Stimulated activated CD4-positive, alpha-beta T cell treated with anti-CD3 and anti-CD28 coated beads, Interleukin-15, amount 100 ng/mL, for 1 hour (primary cell): ENCODE measurements at regions not wholly inside any gene's neighbourhood (a gene's known extent, or its start where the extent isn't known, plus 50 kb on each side); places are given as distances from the start of the nearest gene placed in this dataset.
"Not testable (repeated sequence)": the region's sequence is repeated elsewhere in the genome, so short reads cannot be mapped to it uniquely, and the experiment has no call there.

Source experiments
- DNase-seq, 2 donors: peaks; one replicate each; pipeline ENCODE4 v3.0.0-alpha.2; 2020; ENCODE audit warnings: low read depth in 1 of 2, low spot score in 1 of 2

DNA sequence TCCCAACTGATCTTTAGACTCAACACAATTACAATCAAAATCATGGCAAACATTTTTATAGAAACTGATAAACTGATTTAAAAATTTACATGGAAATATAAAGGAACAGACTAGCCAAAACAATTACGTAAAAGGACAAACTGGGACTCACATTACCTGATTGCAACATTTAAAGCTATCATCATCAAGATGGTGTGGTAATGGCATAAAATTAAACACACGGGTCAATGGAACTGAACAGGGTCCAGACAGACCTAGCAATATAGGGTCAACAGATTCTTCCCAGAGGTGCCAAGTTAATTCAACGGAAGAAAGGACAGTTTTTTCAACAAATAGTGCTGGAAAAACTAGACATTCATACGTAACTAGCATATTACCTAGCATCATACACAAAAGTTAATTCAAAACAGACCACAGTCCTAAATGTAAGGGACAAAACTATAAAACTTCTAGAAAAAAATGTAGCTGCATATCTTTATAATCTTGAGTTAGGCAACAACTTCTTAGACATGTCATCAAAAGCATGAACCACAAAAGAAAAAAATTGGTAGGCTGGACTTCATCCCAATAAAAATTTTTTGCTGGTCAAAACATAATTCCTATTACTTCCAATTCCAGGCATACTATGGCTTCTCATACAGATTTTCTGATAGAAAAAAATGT lies 147.4 kb upstream of the BEND6 start:
- no peak for DNase-seq

- no peak for DNase-seq
Measured at GRCh38 chr6:56806368-56806767, 148.5 kb upstream of the BEND6 start.

GRCh38 chr6:56804996-56805395 lies 149.9 kb upstream of the BEND6 start:
- DNase-seq = no peak

- DNase-seq = no peak
Measured at GRCh38 chr6:56803594-56803993, 151.3 kb upstream of the BEND6 start.

DNA sequence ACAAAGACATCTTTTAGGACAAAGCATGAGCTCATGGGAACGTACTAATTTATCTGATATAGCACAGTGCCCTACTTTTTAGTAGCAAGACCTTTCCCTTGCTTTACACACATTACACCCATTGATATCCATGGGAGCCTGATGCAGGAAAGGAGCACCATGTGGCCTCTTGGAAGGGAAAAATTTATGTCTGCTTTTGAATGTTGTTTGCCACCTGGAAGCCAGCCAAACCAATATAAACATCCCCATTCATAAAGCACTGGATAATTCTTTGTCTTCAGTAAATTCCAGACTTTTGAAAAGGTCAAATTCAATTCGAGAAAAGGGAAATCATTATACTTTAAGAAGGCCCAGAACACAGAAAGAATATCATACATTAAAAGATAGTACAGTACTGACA lies 152.3 kb upstream of the BEND6 start:
- no peak for DNase-seq

DNA sequence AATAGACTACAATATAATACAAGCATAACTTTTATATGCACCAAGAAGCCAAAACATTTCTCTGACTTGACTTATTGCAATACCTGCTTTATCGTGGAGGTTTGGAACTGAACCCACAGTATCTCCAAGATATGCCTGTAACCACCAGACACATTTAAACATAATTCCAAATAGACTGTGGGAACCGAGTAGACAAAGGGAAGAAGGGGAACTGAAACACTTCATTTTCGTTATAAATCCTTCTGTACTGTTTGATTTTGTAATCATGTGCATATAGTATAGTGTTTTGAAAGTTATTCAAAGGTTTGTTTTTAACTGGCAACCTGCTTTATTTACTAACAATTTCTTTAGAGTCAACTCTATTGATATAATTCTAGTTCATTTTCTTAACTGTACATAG lies 154.9 kb upstream of the BEND6 start:
- DNase-seq = no peak

- no peak for DNase-seq
Measured at GRCh38 chr6:56798163-56798562, 155.5 kb upstream of the DST start.

- DNase-seq = no peak
Measured at GRCh38 chr6:56796196-56796532, 153.5 kb upstream of the DST start.

- no peak for DNase-seq
Measured at GRCh38 chr6:56795466-56796195, 152.9 kb upstream of the DST start.

DNA sequence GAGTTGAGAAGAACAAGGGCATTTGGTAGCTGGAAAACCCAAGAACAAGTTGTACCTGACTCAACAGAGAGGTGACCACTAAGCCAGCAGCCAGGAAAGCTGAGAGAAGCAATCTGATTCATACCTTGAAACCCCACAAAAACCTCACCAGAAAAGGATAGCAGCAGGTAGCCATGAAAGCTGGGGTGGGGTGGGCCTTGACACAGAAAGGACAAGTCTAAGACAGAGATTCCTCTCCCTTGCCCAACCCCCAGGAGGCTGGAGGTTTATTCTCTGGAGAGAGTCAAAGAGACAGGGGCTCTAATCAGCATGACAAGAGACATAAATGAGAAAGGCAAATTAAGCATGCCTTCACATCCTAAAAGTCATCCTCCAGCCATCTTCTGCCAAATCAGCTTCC lies 151.7 kb upstream of the DST start:
- no peak for DNase-seq

DNA sequence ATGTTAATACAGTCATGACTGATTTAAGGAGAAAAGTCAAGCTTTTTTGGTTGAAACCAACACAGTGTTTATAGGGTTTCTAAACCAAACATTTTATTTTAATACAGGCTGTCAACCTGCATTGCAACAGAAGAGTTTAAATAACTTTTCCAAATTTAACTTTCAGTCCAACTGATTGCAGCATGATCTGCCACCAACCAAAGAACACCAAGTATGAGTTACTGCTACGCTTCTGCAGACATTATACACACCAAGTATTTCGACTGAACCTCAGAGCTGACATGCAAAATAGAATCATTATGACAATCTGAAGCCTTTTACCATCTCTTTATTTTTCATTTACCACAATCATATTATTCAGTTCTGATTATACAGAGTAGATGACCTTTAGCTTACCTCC lies 151.2 kb upstream of the DST start:
- no peak for DNase-seq

GRCh38 chr6:56790414-56790813 lies 147.7 kb upstream of the DST start:
- DNase-seq = no peak

DNA sequence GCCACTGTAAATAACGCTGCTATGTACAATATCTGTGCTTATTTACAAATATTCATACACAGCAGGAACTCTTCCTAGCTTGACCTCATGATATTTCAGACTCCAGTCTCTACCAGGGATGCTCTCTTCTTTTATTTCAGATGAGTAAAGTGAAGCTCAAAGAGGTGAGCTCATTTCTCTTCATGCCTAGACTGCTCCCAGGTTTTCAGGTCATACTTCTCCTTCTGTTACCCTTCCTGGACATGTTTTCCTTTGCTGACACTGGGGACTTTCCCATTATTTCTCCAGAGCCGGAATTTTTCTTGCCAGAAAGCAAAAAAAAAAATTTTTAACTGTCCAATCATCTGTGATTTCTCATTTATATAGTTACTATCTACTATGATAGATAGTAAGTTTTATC lies 147.2 kb upstream of the DST start:
- DNase-seq = no peak

- no peak for DNase-seq
Measured at GRCh38 chr6:56789342-56789741, 146.7 kb upstream of the DST start.

DNA sequence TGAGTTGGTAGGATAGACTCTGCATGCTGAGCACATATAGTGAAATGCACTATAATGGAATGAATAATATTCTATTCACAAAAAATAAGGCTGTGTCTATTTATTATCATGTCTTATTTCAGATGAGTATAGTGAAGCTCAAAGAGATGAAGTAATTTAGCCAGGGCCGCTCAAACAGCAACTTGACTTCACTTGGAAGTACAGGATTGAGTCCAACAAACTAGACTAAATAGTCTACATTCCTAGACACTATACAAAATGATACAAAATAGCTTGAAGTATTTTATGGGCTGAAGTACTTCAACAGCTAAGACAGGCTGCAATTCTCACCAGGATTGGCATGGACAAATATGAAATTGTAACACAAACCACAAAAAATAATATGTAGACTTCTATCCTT lies 144.5 kb upstream of the DST start:
- DNase-seq = no peak

GRCh38 chr6:56786256-56786655 lies 143.6 kb upstream of the DST start:
- DNase-seq = no peak

DNA sequence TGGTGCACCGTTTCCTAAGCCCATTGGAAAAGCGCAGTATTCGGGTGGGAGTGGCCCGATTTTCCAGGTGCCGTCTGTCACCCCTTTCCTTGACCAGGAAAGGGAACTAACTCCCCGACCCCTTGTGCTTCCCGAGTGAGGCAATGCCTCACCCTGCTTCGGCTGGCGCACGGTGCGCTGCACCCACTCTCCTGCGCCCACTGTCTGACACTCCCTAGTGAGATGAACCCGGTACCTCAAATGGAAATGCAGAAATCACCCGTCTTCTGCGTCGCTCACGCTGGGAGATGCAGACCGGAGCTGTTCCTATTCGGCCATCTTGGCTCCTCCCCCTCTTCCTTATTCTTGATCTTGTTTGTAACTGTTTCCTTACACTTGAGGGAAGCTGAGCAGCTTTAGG lies 142.8 kb upstream of the DST start:
- not testable (repeated sequence) for DNase-seq

- not testable (repeated sequence) for DNase-seq
Measured at GRCh38 chr6:56780109-56780508, 137.4 kb upstream of the DST start.

GRCh38 chr6:56778503-56778902 lies 135.8 kb upstream of the DST start:
- not testable (repeated sequence) for DNase-seq

DNA sequence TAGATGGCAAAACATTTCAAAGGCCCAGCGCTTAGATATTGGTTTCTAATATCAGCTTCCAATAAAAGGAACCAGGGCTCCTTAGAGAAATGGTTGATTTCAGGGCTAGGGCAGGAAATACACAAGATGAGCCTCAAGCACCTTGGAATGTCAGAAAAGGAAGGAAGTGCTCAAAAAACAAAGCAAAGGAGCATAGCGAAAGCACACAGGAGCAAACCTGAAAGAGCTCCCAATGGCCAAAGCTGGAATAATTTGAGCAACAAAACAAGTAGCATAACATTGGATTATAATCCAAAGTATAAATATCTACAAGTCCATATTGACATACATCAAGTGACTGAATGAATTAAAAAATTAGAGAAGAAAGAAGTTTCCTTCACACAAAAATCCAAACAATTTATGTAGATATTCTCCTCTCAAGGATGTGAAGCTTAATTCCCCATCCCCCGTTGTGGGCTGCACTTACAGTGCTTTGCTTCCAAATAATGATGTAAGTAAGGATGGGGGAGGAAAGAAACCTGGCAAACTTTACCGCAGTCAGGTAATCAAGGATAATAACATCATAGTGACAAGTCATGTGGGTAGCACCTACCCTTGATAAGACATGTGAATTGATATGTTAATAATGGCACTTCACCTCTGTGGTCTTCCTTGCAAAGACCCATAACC lies 132.9 kb upstream of the DST start:
- no peak for DNase-seq

GRCh38 chr6:56772737-56773184 lies 130.1 kb upstream of the DST start:
- DNase-seq = no peak

GRCh38 chr6:56771929-56772607 lies 129.4 kb upstream of the DST start:
- no peak for DNase-seq
